GM12864 (cell line): ENCODE measurements at regions not wholly inside any gene's neighbourhood (a gene's known extent, or its start where the extent isn't known, plus 50 kb on each side); places are given as distances from the start of the nearest gene placed in this dataset.

Source experiments
- DNase-seq: peaks from one replicate; pipeline ENCODE4 v3.0.0-alpha.2; 2011; ENCODE audit warnings: low read depth
- H3K4me3 ChIP-seq: 2 replicates; pipeline ENCODE4 v1.5.1; 2011; ENCODE audit warnings: mild to moderate bottlenecking, low read depth, low read length, control low read depth
- CTCF ChIP-seq: IDR thresholded peaks from 2 replicates; pipeline ENCODE4 v1.5.1; 2011; ENCODE audit warnings: low read depth, mild to moderate bottlenecking, moderate library complexity, low read length, control low read depth, inconsistent platforms; ENCODE audit errors: missing control alignments

DNA sequence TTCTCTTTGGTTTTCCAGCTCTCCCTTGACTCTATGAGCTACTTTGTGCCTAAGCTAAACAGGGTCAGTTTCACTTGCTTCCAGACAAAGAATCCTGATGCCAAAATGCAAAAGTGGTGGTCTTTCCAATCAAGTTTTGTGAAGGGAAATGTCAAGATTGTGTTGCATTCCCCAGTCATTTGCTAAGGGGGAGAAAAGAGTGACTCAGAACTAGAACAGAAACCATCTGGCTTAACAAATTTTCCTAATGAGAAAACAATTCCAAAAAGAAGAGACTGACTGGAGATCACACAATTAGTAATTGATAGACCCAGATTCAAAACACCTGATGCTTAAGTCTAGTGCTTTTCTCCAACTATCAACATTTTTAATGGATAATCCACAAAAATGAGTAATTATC, 235.1 kb upstream of the DIO2 start:
- no peak overlapping the region for H3K4me3 ChIP-seq
- no peak for DNase-seq
- no peak for TF ChIP-seq CTCF

DNA sequence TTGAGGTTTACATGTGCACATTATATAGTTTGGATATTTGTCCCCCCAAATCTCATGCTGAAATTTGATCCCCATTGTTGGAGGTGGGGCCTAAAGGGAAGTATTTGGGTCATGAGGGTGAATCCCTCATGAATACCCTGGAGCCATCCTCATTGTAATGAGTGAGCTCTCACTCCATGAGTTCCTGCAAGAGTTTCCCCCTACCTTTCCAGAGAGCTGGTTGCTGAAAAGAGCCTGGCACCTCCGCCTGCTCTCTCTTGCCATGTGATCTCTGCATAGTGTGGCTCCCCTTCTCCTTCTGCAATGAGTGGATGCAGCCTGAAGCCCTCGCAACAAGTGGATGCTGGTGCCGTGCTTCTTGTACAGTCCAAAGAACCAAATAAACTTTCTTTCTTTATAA, 234.3 kb upstream of the DIO2 start:
- no peak for TF ChIP-seq CTCF
- DNase-seq = no peak
- no peak overlapping the region for H3K4me3 ChIP-seq

DNA sequence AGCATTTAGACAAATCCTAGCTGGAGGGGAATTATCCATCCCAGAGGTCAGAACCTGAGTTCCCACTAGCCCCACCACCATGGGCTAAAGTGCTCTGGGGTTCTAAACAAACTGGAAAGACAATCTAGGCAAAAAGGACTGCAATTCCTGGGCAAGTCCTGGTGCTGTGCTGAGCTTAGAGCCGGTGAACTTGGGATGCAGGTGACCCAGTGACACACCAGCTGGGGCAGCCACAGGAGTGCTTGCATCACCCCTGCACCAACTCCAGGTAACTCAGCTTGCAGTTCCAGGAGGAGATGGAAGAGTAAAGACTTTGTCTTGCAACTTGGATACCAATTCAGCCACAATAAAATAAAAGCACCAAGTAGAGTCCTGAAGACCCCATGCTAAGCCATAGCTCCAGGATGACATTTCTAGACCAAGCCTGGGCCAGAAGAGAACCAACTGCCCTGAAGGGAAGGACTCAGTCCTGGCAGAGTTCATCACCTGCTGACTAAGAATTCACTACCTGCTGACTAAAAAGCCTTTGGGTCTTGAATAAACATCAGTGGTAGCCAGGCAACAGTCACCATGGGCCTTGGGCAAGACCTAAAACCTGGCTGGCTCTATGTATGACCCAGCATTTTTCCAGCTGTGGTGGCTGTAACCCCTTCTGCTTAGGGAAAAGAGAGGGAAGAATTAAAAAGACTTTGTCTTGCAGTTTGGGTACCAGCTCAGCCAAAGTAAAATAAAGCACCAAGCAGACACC, 223.4 kb upstream of the DIO2 start:
- TF ChIP-seq CTCF = no peak
- no peak overlapping the region for H3K4me3 ChIP-seq
- no peak for DNase-seq

DNA sequence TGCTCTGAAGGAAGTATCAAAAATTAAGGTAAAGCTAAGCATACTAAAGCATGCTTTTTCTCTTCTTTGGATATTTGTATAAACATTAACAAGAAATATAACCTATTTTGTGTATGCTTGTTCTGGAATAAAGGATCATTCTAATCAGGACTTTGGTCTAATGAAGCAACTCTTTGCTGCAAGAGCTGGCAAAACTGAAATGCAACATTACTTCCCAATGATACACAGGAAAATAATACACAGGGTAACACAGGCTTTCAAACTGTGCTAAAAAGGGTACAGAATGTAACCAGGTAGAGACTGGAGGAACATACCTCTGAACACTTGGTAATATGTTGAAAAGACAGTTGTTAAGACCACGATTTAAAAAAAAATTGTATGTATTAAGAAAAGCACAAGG, 222.5 kb upstream of the DIO2 start:
- DNase-seq = no peak
- no peak overlapping the region for H3K4me3 ChIP-seq
- TF ChIP-seq CTCF = no peak

DNA sequence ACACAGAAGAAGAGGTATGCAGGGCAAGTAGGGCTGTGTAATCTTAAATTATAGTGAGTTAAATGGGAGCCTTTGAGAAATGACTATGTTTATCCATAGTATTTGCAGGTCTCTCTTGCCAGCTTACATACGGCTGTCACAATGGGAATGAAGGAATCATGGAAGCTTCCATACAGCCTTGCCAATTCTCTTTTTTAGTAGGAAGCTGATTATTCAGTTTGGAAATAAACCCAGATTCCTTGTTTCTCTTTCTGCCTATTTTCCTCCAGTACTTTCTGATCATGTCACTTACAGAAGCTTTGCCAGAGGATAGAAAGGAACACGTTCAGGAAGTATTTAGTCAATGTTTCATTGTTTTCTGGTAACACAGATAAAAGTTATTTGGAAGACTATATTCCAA, 217.4 kb upstream of the DIO2 start:
- H3K4me3 ChIP-seq = no peak overlapping the region
- DNase-seq = no peak
- no peak for TF ChIP-seq CTCF

DNA sequence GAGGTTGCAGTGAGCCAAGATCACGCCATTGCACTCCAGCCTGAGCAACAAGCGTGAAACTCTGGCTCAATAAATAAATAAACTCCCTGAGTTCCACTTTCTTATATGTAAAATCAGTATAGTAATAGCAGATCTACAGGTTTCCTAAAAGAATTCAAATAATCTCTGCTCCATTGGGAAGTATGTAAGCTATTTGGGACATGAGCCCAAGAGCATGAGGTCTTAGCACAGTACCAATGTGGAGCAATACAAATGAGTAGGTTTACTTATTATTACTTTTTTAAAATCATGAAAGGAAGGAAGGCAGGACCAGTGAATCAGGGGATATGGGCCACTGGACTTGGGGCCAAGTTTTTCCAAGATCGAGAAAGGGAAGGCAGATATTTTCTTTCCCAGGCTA, 216.9 kb upstream of the DIO2 start:
- TF ChIP-seq CTCF = no peak
- no peak overlapping the region for H3K4me3 ChIP-seq
- no peak for DNase-seq

- no peak for TF ChIP-seq CTCF
- no peak overlapping the region for H3K4me3 ChIP-seq
- no peak for DNase-seq
These were observed 215.8 kb upstream of the DIO2 start for GRCh38 chr14:80427101-80427500.
